22Rv1 (cell line): ENCODE measurements at regions not wholly inside any gene's neighbourhood (a gene's known extent, or its start where the extent isn't known, plus 50 kb on each side); places are given as distances from the start of the nearest gene placed in this dataset.

ENCODE experiments used
- H3K27ac ChIP-seq: fragments of 450-650 bp; 2 replicates; pipeline ENCODE4 v1.5.1; 2017
- ZFX ChIP-seq: fragments of 450-650 bp; IDR thresholded peaks from 2 replicates; pipeline ENCODE4 v1.6.1; 2017; ENCODE audit warnings: antibody characterized with exemption, borderline replicate concordance
- TF ChIP-seq, protein P1 (sequence below): fragments of 450-650 bp; IDR thresholded peaks from 2 replicates; pipeline ENCODE4 v1.5.1; 2017; ENCODE audit warnings: mild to moderate bottlenecking

DNA sequence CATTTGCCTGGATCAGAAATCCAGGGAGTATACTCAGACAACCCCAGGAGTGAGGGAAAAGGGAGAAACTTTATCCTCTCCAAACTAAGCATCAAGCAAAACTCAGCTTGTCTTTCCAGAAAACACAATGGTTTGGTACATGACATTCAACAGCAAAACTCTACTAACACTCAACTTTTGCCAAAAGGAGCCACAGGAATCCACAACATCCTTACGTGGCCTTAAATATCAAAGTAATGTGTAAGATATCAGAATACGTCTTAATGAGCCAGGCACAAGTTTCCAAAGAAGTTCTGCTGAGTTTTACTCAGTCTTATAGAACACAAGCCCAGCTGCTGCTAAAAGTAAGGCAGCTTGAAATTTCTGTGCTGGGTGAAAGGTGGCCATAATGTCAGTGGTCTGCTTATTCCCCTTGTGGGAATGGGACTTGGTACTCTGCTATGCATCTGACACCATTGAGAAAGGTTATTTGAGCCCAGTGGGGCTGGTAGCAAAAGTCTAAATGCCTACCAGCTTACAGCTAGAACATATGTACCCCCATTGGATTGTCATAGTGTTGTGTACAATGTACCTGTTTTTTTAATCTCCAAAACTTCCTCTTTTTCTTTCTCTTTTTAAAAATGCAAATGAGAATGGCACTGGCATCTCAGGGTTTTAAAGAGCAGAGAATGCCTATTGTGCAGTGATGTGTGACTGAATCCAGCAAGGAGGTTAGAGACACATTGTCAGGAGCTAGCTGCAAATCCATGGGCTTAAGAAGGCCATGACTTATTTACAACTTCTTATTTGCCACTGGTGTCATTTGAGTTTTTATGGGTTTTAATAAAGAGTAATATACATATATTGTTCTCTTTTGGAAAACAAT is 62.0 kb upstream of the ST6GALNAC3 start:
- TF ChIP-seq ZFX, result no peak
- TF ChIP-seq, protein P1, sequence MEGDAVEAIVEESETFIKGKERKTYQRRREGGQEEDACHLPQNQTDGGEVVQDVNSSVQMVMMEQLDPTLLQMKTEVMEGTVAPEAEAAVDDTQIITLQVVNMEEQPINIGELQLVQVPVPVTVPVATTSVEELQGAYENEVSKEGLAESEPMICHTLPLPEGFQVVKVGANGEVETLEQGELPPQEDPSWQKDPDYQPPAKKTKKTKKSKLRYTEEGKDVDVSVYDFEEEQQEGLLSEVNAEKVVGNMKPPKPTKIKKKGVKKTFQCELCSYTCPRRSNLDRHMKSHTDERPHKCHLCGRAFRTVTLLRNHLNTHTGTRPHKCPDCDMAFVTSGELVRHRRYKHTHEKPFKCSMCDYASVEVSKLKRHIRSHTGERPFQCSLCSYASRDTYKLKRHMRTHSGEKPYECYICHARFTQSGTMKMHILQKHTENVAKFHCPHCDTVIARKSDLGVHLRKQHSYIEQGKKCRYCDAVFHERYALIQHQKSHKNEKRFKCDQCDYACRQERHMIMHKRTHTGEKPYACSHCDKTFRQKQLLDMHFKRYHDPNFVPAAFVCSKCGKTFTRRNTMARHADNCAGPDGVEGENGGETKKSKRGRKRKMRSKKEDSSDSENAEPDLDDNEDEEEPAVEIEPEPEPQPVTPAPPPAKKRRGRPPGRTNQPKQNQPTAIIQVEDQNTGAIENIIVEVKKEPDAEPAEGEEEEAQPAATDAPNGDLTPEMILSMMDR, result no peak
- H3K27ac ChIP-seq, result no peak overlapping the region

DNA sequence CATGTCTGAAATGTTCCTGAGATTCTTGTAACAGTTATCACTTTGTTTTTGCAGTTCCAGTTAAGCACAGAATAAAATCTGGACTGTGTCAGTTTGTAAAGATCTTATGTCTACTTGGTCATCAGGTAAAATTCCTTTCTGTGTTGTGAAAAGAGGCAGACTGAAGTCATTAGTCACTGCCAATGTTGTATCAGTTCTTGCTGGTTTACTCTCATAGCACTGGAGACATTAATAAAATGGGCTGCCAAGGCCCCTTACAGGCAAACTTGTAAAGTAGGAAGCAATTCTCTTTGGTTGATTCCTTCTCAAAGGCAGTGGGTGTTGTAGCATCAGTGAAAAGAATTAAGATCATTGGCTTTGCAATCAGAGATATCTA is 61.4 kb upstream of the ST6GALNAC3 start:
- TF ChIP-seq ZFX, result no peak
- TF ChIP-seq, protein P1, result no peak
- H3K27ac ChIP-seq, result no peak overlapping the region

DNA sequence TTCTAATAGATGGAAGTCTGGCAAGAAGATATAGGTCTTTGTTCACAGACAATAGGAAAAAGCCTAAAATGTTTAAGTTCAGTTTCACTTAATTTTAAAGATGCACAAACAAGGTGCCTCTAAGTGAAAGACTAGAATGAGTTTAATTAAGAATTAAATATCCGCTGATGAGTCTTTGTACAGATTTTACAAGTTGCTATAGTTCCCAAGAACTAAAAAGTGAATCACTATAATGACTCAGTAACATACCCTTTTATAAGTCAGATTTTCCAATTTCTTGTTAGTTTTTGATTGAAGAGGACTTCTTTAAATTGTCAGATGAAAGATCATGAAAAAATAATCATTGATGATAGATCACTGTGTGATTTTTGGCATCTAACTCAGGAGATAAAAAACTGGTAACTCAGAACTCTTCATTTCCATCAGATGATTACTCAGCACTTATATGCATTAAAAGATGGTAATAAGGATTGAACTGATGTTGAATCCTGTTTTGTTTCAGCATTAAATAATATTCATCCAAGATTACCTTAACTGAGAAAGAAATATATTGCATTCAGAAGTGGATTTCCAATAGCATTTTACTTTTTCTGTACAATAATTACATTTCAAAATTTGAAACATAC is 59.0 kb upstream of the ST6GALNAC3 start:
- no peak for TF ChIP-seq ZFX
- TF ChIP-seq, protein P1, result no peak

DNA sequence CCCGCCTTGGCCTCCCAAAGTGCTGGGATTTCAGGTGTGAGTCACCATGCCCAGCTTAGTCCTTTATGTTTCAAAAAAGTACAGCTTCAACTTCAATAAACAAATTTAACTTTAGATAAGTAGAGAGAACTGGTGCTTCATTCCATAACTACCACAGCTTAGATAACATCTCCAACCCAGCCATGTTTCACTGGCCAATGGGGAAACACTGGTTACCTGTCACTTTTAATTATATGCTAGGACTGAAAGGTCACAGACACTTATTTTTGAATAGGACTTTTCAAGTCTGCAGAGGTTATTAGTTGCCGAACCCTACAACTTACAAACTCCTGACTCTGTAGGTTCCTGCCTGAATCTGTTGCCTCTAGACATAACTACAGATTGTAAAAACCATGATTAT is 56.5 kb upstream of the ST6GALNAC3 start:
- TF ChIP-seq, protein P1, result no peak
- TF ChIP-seq ZFX, result no peak
- no peak overlapping the region for H3K27ac ChIP-seq

More for the DNA sequence above, 59.0 kb upstream of the ST6GALNAC3 start:
- no peak overlapping the region for H3K27ac ChIP-seq

DNA sequence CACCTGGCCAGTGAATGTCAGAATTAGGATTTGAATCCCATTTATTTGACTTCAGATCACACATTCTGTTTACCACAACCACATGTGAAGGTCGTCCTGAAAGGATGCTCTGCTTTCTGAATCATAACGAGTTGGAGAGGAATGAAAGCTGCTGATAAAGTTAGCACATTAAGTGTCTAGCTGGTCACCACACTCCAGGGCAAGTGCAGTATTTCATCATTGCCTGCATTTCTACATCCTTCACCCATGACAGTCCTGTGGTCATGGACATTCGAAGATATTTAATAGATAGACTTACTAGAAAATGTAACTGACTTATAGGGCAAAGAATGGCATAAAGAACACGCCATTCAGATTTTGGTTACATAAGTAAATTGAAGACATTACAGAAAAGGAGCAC is 52.7 kb upstream of the ST6GALNAC3 start:
- H3K27ac ChIP-seq, result no peak overlapping the region
- no peak for TF ChIP-seq ZFX
- TF ChIP-seq, protein P1, result no peak

DNA sequence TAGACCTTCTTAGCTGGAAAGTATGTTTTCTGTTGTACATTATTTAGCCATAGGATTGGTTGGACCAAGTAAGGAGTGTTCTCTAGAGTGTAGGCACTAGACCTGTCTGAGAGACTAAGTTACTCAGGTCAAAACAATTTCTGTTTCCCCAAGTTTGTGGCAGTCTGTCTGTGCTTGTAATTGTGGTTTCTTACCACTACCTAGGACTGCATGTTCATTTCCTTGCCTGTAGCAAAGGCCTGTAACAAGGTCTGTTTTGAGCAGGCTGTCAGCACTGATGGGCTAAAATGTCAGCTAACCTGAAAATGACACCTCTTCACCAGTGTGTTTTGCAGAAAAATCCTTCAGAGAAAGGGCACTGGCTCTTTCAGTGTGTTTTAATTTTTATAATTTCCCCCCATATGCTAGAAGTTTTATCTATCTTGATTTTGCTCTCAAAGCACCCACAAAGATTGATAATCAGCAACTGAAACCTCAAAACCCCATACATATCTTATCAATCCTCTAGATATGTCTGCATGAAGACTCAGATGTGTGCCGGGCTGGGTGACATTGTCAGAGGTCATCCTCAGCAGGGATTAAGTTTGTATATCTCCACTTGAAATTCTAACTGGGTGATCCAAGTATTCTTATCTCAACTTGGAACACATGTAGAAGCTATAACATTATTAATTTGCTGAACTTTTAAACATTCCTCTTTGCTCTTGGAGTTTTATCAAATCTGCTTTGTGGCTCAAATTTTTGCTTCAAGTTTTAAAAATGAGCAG is 50.7 kb upstream of the ST6GALNAC3 start:
- H3K27ac ChIP-seq, result no peak overlapping the region
- TF ChIP-seq, protein P1, result no peak
- TF ChIP-seq ZFX, result no peak
